DND-41 (cell line): ENCODE measurements at regions not wholly inside any gene's neighbourhood (a gene's known extent, or its start where the extent isn't known, plus 50 kb on each side); places are given as distances from the start of the nearest gene placed in this dataset.
"Not testable (repeated sequence)": the region's sequence is repeated elsewhere in the genome, so short reads cannot be mapped to it uniquely, and the experiment has no call there.

ENCODE experiments used
- CTCF ChIP-seq: IDR thresholded peaks from 2 replicates; pipeline ENCODE4 v1.5.1; 2012; ENCODE audit warnings: borderline replicate concordance, low read length, moderate library complexity, mild to moderate bottlenecking; ENCODE audit not compliant: poor library complexity, severe bottlenecking; ENCODE audit errors: extremely low read depth
- EZH2 ChIP-seq: IDR thresholded peaks from 3 replicates; pipeline ENCODE4 v1.6.1; 2012; ENCODE audit warnings: borderline replicate concordance, low read depth, mild to moderate bottlenecking, moderate library complexity, low read length, inconsistent platforms; ENCODE audit not compliant: severe bottlenecking

DNA sequence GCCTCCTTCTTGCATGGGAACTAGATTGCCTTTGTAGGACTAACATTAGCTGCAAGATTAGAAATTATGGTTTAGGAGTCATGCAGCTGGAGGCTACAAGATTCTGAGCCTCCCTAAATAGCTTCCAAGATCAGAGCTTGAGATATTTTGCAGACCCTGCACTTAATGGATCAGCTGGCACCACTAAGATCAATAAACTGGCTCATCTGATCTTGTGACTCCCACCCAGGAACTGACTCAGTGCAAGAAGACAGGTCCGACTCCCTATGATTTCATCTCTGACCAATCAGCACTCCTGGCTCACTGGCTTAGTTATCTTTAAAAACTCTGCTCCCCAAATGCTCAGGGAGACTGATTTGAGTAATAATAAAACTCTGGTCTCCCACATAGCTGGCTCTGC is 71.4 kb upstream of the CSF1 start:
- not testable (repeated sequence) for TF ChIP-seq CTCF, EZH2
